ENCODE measurements at regions not wholly inside any gene's neighbourhood (a gene's known extent, or its start where the extent isn't known, plus 50 kb on each side); places are given as distances from the start of the nearest gene placed in this dataset.

- TF ChIP-seq BHLHE40 (IDR thresholded peaks at IDR 0.05; ENCODE audit: borderline replicate concordance) (no peak), SP1 (IDR thresholded peaks at IDR 0.05) (no peak), CTBP1 (IDR thresholded peaks at IDR 0.05; ENCODE audit: borderline replicate concordance) (no peak), SUZ12 (IDR thresholded peaks at IDR 0.05) (no peak), FOXM1 (IDR thresholded peaks at IDR 0.05; ENCODE audit: borderline replicate concordance) (no peak), L3MBTL2 (conservative IDR thresholded peaks at IDR 0.05) (no peak), LEF1 (IDR thresholded peaks at IDR 0.05; ENCODE audit: borderline replicate concordance) (no peak), ELF4 (IDR thresholded peaks at IDR 0.05) (no peak)
Measured at GRCh38 chr12:107287436-107288413, 194.4 kb upstream of the CRY1 start.
